ENCODE measurements at regions not wholly inside any gene's neighbourhood (a gene's known extent, or its start where the extent isn't known, plus 50 kb on each side); places are given as distances from the start of the nearest gene placed in this dataset.
"Not testable (repeated sequence)": the region's sequence is repeated elsewhere in the genome, so short reads cannot be mapped to it uniquely, and the experiment has no call there.

DNA sequence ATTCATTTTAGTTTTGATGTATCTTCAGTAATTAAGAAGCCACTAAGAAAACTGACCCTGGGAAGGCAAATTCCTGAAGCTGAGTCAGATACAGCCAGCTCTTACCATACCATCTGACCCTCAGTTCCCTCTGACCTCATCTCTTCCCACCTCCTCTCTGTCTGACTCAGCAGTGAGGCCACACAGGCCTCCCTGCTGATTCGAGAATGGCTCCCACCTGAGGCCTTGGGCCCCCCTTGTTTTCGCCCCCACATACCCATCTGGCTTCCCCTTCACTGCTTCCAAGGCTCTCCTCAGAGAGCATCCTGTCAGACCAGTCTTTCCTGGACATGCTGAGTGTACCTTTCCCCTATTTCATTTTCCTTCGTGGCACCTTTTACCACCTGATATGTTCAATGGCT, 71.0 kb upstream of the CYP1B1 start:
- peak; percentile 96 for DNase-seq (ENCODE audit: low spot score)

DNA sequence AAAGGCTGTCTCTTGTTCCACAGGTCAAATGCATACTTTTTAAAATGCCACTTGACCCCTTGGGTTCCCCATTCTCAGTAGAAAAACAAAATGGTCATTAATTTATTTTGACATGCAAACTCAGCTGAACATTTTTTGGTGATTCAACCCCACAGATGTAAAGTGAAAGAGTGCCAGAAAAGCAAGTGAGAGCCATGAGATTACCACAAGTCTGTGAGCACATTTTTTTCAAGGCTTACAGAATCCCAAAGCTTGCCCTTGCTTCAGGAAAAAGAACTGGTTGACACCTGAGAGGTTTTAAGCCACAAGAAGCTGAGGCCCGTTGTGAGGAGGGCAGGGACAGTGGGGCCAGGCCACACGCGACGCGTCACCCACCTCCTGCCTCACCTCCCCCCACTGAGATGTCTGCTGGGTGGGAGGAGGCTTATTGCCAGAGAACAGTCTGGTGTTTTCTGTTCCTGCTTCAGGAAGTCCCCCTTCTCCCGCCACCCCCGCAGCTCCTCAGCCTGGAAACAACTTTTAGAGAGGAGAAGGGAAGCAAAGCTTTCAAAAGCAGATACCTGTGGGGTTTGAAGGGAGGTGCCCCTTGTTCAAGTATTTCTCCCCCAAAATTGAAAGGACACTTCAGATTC, 70.4 kb upstream of the CYP1B1 start:
- DNase-seq (ENCODE audit: low spot score) = peak; percentile 74

DNA sequence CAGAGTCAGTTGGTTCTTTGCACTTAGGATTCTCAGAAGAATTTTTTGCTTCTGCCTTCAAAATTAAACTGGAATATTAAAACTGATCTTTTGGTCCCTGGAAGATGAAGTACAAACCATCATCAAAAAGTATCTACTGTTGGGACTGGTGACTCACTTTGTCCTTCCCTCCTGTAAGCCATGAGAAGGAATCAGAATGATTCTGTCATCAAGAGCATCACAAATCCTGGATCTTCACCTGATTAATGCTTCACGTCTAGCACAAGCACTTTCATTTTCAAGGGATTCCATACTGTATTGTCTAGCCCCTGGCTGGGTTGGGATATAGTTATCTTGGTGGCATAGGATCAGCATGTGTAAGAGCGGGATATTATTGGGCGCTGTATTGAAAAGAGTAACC, 69.3 kb upstream of the CYP1B1 start:
- no peak for DNase-seq (ENCODE audit: low spot score)

DNA sequence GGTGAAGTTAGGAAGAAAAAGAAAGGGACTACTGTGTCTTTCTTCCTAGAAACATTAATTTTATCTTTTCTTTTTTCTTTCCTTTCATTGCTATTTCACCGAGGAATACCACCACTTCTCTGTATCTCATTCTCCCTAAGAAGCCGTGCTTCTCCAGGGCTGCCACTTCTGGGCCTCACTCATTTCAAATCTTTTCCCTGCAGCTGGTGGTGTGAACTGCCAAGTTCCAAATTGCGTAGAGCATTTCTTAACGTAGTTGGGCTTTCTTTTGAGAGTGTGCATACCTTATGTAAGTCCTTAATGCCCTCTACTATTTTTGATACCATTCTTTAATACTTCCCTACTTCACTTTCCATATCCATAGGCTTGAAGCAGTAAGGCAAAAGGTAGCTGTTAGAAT, 66.7 kb upstream of the CYP1B1 start:
- DNase-seq (ENCODE audit: low spot score) = no peak

DNA sequence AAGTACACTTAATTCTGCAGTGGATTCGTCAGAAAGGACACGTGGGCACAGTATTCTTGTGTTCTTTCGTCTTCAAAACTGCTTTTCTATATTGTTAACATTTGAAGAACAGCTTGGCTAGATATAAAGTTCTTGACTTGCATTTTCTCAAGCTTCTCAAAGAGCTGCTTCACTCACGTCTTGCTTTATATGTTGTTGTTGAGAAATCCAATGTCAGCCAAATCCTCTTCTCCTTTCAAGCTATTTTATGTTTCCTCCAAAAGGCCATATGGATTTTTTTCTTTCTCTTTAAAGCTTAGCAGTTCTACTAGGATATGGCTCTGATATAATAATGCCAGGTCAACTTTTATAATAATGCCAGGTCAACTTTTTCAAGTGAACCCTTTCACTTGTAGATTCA, 65.5 kb upstream of the CYP1B1 start:
- DNase-seq (ENCODE audit: low spot score) = no peak

DNA sequence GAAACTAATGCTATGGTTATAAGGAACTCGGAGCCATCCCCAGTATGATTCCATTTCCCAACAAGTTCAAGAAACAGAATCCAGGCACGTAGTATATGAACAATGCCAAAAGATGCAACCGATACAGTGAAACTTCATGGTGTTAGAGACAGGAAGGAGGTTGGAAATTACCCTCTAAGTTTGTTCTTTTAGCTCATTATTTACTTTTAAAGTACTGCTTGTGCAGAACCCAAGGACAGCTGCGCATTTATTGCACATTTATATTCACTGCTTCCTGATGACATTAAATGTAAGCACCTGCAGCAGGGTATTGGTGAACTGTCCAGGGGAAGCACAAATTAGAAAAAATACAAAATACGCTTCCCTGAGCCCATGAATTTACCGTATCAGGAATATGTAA, 63.0 kb upstream of the CYP1B1 start:
- no peak for DNase-seq (ENCODE audit: low spot score)

DNA sequence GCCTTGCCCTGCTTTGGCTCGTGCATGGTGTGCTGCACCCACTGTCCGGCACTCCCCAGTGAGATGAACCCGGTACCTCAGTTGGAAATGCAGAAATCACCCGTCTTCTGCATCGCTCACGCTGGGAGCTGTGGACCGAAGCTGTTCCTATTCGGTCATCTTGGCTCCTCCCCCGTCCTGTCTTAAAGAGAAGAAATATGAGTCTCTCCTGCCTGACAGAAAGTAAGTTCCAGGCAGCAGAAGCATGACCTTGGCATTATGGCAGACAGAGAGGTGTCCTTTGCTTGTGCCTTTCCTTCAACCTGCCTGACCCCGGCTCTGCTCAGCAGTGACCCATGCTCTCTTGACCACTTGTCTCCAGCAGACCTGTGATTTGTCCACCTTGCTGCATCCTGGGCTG, 62.5 kb upstream of the CYP1B1 start:
- DNase-seq (ENCODE audit: low spot score) = no peak

DNA sequence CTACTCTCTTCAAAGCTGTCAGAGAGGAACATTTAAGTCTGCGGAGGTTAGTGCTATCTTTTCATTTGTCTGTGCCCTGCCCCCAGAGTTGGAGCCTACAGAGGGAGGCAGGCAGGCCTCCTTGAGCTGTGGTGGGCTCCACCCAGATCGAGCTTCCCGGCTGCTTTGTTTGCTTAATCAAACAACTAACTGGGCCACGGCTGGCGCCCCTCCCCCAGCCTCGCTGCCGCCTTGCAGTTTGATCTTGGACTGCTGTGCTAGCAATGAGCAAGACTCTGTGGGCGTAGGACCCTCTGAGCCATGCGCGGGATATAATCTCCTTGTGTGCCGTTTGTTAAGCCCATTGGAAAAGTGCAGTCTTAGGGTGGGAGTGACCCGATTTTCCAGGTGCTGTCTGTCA, 62.0 kb upstream of the CYP1B1 start:
- DNase-seq (ENCODE audit: low spot score) = not testable (repeated sequence)

DNA sequence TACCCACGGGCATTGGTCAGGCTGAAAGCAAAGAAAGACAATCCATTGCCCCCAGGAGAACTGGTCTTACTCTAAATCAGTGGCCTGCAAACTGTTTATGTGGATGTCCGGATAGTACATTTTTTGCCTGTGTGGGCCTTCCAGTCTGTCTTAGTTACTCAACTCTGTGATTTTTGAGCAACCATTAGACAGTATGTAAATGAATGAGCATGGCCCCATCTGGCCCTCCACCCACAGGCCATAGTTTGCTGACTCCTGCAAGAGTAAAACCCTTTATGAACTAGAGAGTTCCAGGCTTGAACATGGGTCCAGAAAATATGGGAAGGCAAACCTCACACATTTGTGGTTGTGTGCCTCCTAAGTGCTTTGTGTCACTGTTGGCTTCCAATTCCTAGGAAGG, 55.7 kb upstream of the CYP1B1 start:
- no peak for DNase-seq (ENCODE audit: low spot score)

DNA sequence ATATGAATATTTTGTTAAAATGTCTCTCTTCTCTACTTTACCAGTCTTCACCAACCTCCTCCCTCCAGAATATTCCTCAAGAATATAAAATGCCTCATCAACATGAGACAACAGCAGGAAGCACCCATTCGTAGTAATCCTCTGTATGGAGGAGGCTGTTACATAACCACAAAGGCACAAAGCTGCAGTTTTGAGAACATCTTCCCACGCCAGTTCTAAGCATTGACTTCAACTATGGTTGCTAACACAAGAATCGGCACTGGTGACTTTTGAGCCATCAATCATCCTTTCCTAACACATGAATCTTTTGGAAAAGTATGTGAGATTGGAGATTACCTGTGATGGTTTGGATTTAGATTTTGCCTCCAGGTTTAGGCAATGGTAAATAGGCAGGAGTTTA, 54.9 kb upstream of the CYP1B1 start:
- no peak for DNase-seq (ENCODE audit: low spot score)

DNA sequence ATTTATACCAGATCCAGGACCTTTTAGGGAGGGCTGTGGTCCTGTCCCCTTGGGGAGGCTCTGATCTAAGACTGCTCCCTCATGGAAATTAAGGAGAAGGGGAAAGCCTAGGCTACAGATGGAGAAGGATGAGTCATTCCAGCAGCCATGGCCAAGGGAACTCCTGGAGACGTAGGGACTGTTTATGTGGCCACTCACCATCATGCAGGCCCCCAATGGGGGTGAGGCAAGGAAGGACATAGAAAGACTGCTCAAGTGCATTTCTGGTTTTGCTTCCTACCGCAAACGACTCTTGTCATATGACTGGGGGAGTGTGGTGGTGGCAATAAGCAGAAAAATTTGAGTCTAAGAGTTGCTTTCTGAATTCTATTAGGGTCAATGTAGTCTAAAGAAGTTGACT, 54.0 kb upstream of the CYP1B1 start:
- DNase-seq (ENCODE audit: low spot score) = no peak

DNA sequence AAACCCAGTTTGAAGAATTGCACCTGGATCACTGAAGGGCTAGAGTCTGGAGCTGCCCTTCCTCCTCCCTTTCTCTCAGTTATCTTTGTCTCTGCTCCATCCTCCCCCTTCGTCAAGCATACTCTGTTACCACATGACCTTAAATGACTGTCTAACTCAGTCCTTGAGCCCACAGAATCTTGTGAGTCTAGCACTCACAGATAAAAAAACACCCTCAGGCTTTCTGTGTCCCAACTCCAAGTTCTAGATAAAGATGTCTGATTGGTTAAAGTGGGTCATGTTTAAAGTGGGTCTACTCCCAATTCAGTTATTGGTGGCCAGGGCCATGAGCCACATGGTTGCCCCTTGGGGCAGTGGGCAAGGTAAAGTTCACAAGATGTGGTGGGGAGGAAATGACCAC, 53.5 kb upstream of the CYP1B1 start:
- DNase-seq (ENCODE audit: low spot score) = no peak

DNA sequence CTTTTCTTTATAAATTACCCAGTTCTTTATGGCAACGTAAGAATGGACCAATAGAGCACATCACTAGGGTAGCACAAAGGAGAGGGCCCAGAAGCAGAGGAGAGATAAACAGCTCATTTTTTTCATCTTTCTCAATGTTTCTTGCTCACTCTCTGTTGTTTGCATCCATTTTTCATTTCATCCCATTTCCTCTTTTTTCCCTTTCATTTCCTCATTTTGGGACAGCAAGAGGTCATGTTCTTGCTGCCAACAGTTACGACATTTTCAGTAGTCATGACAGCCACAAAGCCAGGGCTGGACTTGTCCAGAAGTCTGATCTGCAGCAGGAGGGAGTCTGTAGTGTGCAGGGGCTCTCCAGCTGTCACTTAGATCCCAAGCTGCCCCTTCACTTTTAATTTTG, 52.7 kb upstream of the CYP1B1 start:
- DNase-seq (ENCODE audit: low spot score) = no peak

DNA sequence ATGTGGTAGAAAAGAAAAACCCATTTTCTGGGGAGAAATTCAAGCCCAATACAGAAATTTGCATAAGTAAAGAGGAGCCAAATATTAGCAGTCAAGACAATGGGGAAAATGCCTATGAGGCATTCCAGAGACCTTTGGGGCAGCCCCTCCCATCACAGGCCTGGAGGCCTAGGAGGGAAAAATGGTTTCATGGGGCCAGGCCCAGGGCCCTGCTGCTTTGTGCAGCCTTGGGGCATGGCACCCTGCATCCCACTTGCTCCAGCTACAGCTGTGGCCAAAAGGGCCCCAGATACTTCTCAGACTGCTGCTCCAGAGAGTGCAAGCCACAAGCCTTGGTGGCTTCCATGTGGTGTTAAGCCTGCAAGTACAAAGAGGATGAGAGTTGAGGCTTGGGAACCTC, 51.3 kb upstream of the CYP1B1 start:
- DNase-seq (ENCODE audit: low spot score) = no peak

DNA sequence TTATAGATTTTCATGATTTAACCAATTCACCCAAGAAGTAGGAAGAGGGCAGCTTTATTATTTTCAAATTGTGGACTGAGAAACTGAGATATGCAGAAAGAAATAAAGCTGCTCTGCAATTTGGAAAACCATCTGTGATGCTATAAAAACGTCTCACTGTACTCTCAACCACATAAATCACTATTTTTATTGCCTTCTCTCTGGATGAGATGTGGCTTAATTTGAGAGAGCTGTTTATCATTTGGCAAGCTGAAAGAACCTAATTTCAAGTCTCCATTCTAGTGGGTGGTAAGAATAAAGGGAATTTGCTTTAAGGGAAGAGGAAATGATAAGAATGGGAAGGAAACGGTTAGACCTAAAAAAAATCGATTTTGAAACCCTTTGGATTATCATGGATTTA, 49.9 kb upstream of the CYP1B1 start:
- DNase-seq (ENCODE audit: low spot score) = no peak
